Thyroid gland (tissue), 4 donors: ENCODE measurements at regions not wholly inside any gene's neighbourhood (a gene's known extent, or its start where the extent isn't known, plus 50 kb on each side); places are given as distances from the start of the nearest gene placed in this dataset.

Experiments
- POLR2A ChIP-seq, 2 donors: fragments of 450-650 bp; IDR thresholded peaks; one replicate each; pipeline ENCODE4 v1.6.1; 2017; ENCODE audit warnings: antibody characterized with exemption in 2 of 2, mild to moderate bottlenecking in 2 of 2, moderate library complexity in 1 of 2
- TF ChIP-seq, protein P1 (sequence below), 6 experiments: fragments of 200-600 bp in 3 of 6; fragments of 450-650 bp in 3 of 6; sonication (generic) in 3 of 6; IDR thresholded peaks; one replicate each; pipeline ENCODE4 v1.5.1; 2016 to 2019; ENCODE audit warnings: antibody characterized with exemption in 6 of 6, mild to moderate bottlenecking in 2 of 6, inconsistent platforms in 1 of 6, moderate library complexity in 1 of 6

DNA sequence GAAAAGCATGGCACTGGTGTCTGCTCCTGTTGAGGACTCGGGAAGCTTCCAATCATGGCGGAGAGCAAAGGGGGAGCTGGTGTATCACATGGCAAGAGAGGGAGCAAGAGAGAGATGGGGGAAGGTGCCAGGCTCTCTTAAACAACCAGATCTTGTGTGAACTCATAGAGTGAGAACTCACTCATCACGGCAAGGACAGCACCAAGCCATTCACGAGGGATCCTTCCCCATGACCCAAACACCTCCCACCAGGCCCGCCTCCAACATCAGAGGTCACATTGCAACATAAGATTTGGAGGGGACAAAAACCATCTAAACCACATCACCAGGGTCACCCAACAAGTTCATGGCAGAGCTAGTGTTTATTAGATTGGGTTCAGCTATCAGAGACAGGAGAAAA is 218.7 kb upstream of the BCOR start:
- TF ChIP-seq, protein P1, sequence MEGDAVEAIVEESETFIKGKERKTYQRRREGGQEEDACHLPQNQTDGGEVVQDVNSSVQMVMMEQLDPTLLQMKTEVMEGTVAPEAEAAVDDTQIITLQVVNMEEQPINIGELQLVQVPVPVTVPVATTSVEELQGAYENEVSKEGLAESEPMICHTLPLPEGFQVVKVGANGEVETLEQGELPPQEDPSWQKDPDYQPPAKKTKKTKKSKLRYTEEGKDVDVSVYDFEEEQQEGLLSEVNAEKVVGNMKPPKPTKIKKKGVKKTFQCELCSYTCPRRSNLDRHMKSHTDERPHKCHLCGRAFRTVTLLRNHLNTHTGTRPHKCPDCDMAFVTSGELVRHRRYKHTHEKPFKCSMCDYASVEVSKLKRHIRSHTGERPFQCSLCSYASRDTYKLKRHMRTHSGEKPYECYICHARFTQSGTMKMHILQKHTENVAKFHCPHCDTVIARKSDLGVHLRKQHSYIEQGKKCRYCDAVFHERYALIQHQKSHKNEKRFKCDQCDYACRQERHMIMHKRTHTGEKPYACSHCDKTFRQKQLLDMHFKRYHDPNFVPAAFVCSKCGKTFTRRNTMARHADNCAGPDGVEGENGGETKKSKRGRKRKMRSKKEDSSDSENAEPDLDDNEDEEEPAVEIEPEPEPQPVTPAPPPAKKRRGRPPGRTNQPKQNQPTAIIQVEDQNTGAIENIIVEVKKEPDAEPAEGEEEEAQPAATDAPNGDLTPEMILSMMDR (IDR thresholded peaks at IDR 0.05): no peak
- no peak for TF ChIP-seq POLR2A (IDR thresholded peaks at IDR 0.05)
